COLO668 (cell line): ENCODE measurements at regions not wholly inside any gene's neighbourhood (a gene's known extent, or its start where the extent isn't known, plus 50 kb on each side); places are given as distances from the start of the nearest gene placed in this dataset.

Experiments used
- DNase-seq: peaks from one replicate; lab custom pipeline; 2025; ENCODE audit not compliant: unreplicated experiment; lab: John Stamatoyannopoulos, UW

DNA sequence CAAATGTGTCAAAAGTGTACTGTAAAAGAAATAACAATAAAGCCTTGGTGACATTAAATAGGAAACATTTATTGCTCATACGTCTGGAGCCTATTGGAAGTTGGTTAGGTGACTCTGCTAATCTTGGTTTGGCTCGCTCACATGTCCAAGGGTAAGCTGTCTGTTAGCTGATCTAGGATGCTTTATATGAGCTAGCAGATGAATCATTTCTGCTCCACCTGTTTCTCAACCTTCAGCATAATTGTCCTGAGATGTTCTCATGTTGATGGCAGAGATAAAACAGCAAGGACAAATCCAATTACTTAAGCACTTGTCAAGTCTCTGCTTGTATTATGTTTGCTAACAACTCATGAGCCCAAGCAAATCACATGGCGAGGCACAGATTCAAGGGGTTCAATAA, 56.0 kb upstream of the CD53 start:
- DNase-seq = no peak

DNA sequence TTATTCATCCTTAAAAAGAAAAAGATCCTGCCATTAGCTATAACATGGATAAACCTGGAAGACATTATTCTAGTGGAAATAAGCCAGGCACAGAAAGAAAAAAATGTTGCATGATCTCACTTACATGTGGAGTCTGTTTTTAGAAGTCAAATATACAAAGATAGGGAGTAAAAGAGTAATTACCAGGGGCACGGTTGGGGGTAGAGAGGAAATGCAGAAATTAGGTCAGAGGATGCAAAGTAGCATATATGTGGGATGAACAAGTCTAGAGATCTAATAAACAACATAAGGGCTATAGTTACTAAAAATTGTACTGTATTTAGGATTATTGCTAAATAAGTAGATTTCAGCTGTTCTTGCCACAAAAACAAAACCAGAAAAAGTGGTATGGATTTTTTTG, 61.4 kb upstream of the CD53 start:
- no peak for DNase-seq

DNA sequence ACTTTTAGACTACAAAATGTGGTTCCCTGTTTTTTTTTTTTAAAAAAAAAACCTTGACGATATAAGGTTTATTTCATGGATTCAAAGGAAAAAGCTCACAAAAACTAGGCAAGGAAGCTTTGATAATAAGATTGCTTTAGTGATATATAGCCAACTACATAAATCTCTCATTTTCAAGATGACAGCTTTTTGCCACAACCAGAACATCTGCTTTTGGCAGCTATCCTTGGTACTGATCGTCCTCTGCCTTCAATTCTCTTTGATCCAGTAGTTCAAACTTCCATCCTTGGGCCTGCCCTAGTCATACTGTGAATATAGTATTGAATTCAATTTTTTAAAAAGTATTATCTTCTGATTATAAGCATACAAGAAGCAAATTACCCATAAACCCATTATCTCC, 72.9 kb upstream of the CD53 start:
- DNase-seq = no peak

DNA sequence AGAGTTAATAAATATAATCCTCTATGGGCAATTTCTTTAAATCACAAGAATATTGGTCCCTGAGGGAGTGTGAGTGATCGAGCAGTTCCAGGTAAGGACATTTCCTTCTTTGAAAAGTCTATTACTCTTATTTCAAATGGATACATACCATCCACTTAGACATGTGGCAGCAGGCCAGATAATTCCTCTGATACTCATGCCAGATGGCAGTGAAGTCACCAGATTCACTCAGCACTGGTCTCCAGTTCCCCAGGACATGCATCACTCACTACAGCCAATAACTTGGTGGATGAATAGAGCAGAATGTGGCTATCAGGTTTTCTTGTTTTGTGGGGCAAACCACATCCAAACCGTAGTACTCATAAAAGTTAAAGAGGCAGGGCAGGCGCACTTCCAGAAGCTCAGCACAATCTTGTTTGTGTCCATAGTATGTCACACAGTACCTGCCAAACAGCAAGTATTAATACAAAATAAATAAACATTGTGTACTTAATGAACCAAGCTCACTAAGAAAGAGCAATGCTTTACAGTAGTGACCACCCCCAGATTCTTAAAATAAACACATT, 74.2 kb upstream of the CD53 start:
- peak; percentile 52 for DNase-seq

DNA sequence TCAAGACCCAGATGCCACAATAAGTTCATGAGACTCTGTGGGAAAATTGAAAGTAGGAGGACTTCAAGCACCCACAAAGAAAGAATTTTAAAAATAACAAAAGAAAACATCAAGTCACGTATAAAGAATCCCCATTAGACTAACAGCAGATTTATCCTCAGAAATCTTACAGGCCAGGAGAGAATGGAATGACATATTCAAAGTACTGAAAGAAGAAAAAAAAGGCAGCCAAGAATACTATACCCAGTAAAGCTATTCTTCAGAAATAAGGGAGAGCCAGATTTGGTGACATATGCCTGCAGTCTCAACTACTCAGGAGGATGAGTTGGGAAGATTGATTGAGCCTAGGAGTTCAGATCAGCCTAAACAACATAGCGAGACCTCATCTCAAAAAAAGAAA, 84.3 kb upstream of the CD53 start:
- no peak for DNase-seq

DNA sequence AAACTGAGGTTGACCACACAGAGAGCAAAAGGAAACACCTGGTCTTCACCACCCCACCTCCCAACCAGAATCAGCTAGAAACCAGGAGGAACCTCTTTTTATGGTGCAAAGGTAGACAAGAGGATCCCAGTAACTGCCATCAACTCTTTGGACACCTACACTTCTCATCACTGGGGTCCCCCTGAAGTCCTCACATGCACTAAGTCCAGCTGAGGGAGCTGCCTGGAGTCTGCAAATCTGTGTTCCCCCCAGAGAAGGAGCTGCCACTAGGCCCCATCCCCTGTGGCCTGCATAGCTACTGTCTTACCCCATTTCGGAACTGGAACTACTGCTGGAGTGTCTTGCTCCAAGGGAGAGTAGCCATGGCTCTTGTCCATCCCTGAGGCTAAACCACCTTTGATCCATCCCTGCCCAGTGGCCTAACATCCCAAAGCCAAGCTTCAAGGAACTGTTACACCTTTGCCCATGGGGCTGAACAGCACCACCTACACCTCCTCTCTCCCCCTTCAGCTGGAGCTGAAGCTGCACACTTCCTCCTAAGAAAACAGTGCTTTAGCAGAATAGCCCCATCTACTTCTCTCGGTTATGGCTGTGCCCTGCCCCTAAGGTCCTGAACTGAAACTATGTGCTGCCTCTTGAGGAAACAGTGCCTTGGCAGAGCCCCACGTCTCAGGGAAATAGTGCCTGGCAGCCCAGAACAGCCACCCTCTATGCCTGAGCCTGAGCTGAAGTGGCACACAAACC, 85.4 kb upstream of the CD53 start:
- DNase-seq = no peak

DNA sequence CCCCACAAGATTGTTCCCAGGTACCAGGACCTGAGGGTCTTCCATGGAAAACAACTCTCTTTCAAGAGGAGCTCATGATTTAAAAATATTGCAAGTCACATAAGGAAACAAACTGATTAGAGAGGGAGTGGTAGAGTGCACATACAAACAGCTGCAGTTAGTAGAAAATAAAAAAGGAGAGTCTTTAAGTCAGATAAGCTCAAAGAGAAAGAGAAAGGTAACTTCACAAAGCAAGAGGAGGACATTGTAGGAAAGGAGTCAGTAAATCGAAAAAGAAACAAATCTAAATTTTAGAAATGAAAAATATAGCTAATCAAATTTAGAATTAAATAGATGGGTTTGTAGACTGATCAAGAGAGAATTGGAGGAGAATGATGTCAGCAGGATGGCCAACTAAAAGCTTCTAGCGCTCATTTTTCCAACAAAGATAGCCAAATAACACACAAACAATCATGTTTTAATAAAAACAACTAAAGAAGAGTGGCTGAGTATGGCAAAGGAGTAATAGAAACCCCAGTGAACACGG, 86.1 kb upstream of the CD53 start:
- no peak for DNase-seq

DNA sequence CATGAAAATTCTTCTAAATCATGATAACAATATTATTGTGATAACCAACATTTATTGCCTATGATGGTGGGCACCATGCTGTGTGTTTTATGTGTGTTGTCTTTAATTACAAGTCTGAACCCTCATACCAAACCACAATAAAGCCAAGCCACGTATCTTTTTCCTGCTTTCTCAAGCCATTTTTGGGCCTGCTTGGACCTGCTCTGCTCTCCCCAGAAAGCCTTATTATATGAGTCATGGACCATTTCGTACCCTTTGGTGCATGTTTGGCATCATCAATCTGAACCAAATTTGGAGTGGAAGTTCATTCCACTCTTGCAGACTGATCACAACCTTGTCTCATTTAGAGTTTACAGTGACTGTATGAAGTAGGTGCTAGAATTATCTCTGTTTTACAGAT, 87.3 kb upstream of the CD53 start:
- no peak for DNase-seq

DNA sequence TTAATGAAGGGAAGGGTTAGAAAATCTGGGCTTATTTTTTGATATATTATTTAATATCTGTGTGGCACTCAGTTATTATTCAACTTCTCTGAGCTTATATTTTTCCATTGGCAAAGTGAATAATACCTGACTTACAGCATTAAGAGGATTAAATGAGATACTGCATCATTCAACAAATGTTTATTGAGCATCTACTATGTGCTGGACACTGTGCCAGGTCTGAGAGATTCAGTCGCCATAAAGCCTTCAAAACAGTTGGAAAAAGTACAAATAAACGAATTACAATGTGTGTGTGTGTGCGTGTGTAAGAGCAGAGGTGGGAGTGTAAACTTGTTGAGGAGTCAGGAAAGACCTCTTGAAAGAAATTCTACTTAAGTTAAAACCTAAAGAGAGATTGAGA, 87.9 kb upstream of the CD53 start:
- DNase-seq = no peak

DNA sequence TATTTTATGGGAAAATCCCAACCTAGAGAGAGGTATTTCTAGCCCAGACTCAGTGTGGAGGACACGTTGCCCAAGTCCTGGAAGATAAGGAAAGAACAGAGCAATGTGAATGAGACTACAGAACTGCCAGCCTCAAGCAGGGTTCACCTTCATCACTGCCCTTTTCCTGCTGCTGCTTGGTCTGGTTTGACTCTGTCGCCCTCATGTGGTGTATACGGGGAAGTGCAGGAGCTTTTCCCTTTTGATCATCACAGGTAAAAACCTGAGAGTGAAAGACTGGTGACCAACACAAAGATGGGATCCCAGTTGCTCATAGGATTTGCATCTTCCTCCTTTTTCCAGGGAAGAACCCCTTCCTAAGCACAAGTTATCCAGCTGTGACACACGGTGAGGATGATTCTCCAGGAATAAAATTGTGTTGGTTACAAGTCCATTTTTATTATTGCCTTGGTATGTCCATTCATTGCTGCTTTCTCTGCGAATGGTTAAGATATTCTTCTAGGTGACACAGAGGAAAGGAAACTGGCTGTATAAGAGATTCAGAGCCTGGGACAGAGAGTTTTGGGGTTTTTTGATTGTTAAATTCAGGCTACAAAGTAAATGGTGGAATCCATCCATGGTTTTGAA, 89.5 kb upstream of the CD53 start:
- peak; percentile 40 for DNase-seq

DNA sequence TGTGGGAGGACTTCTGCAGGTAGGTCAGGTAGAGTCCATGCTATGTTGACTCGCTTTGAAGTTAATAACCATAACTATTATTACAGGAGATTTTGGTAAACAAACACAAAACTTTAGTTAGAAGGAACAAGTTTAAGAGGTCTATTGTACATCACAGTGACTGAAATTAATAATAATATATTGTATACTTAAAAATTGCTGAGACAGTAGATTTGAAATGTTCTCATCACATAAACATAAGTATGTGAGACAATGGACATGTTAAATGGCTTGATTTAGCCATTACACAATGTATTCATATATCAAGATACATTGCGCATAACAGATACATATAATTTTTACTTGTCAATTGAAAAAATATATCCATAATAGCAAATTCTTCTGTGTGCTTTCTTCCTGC, 91.4 kb upstream of the CD53 start:
- DNase-seq = no peak

DNA sequence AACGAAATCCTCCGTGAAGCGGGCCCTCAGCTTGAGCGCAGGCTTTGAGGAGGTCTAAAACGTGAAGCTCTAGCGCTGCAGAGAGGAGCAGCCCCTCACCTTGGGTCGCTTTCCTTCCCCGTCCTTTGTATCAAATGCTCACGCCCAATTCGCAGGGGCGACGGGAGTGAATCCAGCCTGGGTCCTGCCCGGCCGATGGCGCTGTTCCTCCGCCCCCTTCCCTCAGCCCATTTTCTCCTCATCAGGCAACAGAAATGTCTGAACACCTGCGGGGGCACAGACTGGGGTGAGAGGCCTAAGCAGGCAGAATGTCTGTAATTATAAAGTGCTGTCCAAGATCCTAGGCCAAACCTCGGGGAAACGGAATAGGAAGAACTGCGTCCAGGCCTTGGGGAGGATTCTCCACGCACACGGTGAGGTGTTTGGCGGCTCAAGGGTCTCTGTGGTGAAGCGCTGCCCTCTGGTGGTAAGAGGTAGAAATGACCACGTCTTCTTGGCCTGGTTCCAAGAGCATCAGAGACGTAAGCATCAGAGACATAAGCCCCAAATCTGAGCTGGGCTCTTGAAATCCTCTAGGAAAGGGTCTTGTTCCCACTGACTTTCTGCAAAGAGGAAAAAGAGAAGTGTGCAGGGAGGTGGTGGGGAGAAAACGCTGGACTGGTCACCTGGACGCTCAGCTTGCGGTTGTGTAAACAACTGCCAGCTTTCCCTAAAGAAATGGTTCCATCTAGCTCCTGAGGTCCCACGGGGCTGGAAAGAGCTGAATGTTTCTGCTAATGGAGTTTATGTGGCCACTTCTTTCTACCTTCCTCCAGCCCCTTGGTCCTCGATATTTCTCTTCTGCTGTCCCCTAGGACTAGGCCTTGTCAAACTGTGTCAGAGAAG, 92.1 kb upstream of the CD53 start:
- DNase-seq = peak; percentile 65

DNA sequence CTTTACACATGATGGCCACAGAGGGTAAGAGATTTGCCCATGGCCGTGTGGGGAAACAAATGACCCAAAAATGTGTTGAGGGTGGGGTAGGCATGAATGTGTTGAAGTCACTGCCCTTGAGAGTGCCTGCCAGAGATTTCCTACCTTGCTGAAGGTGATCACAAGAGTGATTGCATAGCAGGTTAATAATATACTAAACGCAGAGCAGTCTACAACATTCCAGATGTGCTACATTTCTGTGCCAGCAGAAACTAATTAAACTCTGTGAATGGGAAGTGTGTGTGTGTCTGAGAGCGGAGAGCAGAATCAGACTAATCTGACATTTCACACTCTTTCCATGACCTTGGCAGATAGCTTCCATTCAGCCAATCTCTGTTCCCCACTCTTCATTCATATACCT, 93.3 kb upstream of the CD53 start:
- no peak for DNase-seq

DNA sequence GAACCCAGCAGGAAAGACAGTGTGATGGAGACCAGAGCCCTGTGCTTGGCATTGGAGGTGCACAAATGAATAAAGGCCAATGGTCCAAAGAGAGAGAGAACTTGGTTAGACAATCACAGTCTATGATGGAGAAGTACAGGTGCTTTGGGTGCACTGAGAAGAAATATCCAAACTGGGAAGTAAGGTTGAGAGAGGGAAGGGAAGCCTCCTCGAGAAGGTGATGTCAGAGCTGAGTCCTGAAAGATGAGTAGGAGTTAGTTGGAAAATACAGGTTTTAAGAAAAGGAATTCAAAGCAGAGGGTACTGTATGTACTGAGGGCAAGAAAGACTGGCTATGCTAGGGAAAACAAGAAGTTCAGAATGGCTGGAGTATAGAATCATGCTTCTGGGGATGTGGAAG, 94.1 kb upstream of the CD53 start:
- DNase-seq = no peak

DNA sequence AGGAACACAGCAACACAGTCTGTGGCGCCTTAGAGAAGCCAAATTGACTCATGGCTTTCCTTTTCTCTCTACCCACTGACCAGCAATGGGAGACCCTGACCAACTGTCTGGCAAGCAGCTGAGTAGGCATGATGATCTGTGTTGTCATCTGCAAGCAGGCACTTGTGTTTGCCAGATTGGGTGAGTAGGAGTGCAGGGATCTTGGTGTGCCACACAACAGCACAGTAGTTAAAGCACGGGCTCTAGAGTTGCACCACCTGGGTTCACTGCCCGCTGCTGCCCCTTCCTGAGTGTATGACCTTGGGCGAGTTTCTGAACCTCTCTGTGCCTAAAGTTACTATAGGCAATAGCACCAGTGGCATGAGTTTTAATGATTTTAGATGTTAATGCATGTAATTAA, 95.7 kb upstream of the CD53 start:
- no peak for DNase-seq

DNA sequence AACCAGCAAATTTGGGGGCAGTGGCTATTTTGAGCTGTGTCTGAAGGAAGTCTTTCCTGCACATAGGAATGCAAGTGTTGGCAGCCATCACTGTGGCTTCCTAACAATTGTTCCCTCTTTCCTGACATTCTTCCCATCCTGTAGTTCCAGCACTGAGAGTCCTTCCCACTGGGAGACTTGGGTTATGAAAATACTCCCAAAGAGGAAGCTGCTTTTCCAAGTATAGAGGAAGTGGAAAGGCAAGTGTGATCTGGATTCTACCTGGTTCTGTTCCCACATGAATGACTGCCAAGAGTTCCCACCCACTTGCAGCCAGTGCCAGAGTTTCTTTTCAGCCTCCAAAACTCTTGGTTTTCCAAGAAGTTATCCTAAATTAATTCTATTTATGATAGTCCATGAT, 98.5 kb upstream of the CD53 start:
- no peak for DNase-seq

DNA sequence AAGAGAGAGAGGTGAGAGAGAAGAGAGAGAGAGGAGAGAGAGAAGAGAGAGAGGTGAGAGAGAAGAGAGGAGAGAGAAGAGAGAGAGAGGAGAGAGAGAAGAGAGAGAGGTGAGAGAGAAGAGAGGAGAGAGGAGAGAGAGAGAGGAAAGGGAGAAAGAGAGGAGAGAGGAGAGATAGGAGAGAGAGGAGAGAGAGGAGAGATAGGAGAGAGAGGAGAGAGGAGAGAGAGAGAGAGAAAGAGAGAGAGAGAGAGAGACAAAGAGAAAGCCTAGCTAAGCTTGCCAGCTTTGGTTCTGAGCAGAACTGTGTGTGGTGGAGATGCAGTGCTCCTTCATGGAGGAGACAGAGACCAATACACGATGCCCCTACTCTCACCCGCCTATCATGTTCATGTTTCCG, 99.1 kb upstream of the KCNA3 start:
- DNase-seq = no peak

DNA sequence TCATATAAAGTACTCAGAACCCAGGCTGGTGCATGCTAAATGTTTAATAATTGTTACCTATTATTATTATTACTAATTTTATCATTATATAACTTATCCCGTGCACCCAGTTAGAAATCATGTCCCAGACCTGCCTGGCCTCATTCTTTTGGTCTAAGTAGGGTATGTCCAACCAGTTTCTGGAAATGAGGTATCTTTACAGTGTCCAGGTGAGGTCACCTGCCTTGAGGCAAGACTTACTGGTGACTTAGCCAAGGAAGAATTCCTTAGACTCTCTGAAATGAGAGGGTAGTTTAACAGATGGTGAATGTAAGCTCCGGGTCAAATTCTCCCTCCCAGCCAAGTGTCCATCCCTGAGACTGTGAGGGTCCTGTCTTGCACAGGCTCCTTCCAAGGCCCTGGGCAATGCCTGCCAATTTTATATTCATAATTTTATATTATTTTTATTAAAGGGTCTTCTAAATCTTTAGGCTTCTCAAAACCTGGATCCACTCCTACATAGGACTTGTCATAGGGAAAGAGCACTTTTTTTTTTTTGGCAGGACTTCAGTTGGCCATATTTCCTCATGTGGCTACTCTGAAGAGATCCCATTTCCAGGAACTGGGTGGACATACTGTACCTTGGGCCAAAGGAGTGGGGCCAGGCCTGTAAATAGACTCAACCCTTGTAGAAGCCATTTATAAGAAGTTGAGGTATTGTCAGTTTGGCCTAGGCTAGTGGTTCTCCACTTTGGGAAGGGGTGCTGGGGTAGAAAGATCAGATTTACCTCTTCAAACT, 96.7 kb upstream of the KCNA3 start:
- no peak for DNase-seq

DNA sequence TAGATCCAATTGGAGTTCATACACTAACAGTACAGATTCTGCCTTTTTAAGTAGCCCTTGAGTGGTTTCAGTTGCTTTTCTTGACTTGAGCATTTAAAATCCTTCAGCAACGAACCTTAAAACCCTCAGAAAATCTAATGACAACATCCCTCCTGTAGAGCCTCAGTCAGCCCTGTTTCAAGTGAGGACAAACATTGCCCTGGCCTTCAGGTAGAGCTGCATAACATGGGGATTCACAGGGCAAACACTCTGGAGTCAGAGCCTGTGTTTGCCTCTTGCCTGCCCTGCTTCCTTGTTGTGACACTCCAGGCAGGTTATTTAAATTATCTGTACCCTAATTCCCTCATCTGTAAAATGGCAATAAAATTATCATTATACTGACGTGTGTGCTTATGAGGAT, 96.1 kb upstream of the KCNA3 start:
- no peak for DNase-seq

DNA sequence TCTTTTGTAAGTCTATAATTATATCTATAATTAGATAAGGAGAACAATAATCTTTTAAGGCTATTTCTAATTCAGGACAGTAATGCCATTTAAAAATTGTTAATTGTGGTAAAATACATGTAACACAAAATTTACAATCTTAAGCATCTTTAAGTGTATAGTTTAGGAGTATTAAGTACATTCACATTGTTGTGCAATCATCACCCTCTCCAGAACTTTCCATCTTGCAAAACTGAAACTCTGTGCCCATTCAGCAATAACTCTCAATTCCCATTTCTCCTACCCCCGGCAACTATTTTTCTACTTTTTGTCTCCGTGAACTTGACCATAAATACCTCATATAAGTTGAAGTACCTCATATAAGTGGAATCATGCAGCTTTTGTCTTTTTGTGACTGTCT, 93.9 kb upstream of the KCNA3 start:
- DNase-seq = no peak

DNA sequence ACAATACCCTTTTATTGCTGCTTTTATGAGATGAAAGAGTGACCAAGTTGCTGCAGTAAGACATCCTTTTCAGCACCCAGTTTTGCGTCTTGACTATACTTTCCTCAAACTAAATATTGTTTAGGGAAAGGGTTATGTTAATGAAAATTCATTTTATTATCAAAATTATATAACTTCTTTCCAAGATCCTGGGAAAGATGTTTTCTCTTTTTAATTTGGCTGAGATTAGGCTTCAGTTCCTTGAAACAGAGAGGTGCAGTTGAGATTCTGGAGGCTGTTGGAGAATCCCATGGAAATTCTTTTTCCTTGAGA, 91.6 kb upstream of the KCNA3 start:
- DNase-seq = no peak
